Stromal cell of bone marrow (primary cell): ENCODE measurements at regions not wholly inside any gene's neighbourhood (a gene's known extent, or its start where the extent isn't known, plus 50 kb on each side); places are given as distances from the start of the nearest gene placed in this dataset.
"Not testable (repeated sequence)": the region's sequence is repeated elsewhere in the genome, so short reads cannot be mapped to it uniquely, and the experiment has no call there.

Experiments
- DNase-seq: peaks from one replicate; pipeline ENCODE4 v3.0.0-alpha.2; 2012; ENCODE audit warnings: low read depth

GRCh38 chr4:169342906-169343564 is 72.3 kb upstream of the SH3RF1 start:
- no peak for DNase-seq

- DNase-seq, result no peak
Observed at GRCh38 chr4:169342159-169342860, 71.6 kb upstream of the SH3RF1 start.

GRCh38 chr4:169341490-169341889 is 70.7 kb upstream of the SH3RF1 start:
- no peak for DNase-seq

- no peak for DNase-seq
Observed at GRCh38 chr4:169340834-169341233, 70.1 kb upstream of the SH3RF1 start.

- DNase-seq, result no peak
Observed at GRCh38 chr4:169338241-169338640, 67.5 kb upstream of the SH3RF1 start.

GRCh38 chr4:169337510-169337909 is 66.8 kb upstream of the SH3RF1 start:
- peak; percentile 93 for DNase-seq

GRCh38 chr4:169335331-169335730 is 64.6 kb upstream of the SH3RF1 start:
- DNase-seq, result peak; percentile 51

- no peak for DNase-seq
Observed at GRCh38 chr4:169334335-169334734, 63.6 kb upstream of the SH3RF1 start.

- no peak for DNase-seq
Observed at GRCh38 chr4:169333265-169333664, 62.5 kb upstream of the SH3RF1 start.

- no peak for DNase-seq
Observed at GRCh38 chr4:169332583-169332982, 61.8 kb upstream of the SH3RF1 start.

GRCh38 chr4:169330811-169331210 is 60.1 kb upstream of the SH3RF1 start:
- no peak for DNase-seq

- DNase-seq, result no peak
Observed at GRCh38 chr4:169330095-169330494, 59.3 kb upstream of the SH3RF1 start.

GRCh38 chr4:169327951-169328350 is 57.2 kb upstream of the SH3RF1 start:
- DNase-seq, result no peak

- DNase-seq, result not testable (repeated sequence)
Observed at GRCh38 chr4:169323925-169324324, 53.2 kb upstream of the SH3RF1 start.

- not testable (repeated sequence) for DNase-seq
Observed at GRCh38 chr4:169322833-169323232, 52.1 kb upstream of the SH3RF1 start.
